RWPE2 (cell line): ENCODE measurements at regions not wholly inside any gene's neighbourhood (a gene's known extent, or its start where the extent isn't known, plus 50 kb on each side); places are given as distances from the start of the nearest gene placed in this dataset.

ENCODE experiments used
- ATAC-seq: fragments of 200-7000 bp; cut with Tn5 transposase; 3 replicates; pipeline ENCODE4 v1.9.1; 2021; ENCODE audit warnings: low read depth
- DNase-seq: peaks from one replicate; pipeline ENCODE4 v3.0.0-alpha.2; 2020; ENCODE audit warnings: low spot score
- H3K27ac ChIP-seq: fragments of 450-650 bp; 2 replicates; pipeline ENCODE4 v1.5.1; 2017; ENCODE audit warnings: mild to moderate bottlenecking; ENCODE audit not compliant: poor library complexity, severe bottlenecking
- H3K27me3 ChIP-seq: fragments of 250-450 bp; sonication (Bioruptor Pico); 2 replicates; pipeline ENCODE4 v1.5.1; 2021; ENCODE audit warnings: mild to moderate bottlenecking, moderate library complexity; ENCODE audit not compliant: insufficient read depth, poor library complexity, severe bottlenecking
- H3K36me3 ChIP-seq: fragments of 250-450 bp; sonication (Bioruptor Pico); 2 replicates; pipeline ENCODE4 v1.5.1; 2020; ENCODE audit warnings: low read depth, mild to moderate bottlenecking, moderate library complexity
- H3K4me1 ChIP-seq: fragments of 250-450 bp; sonication (Bioruptor Pico); 2 replicates; pipeline ENCODE4 v1.5.1; 2021; ENCODE audit warnings: mild to moderate bottlenecking, moderate library complexity; ENCODE audit not compliant: insufficient read depth, poor library complexity, severe bottlenecking
- H3K4me3 ChIP-seq: fragments of 250-450 bp; sonication (Bioruptor Pico); 2 replicates; pipeline ENCODE4 v1.5.1; 2021; ENCODE audit warnings: mild to moderate bottlenecking, moderate library complexity; ENCODE audit not compliant: severe bottlenecking
- H3K9me3 ChIP-seq: fragments of 250-450 bp; sonication (Bioruptor Pico); 2 replicates; pipeline ENCODE4 v1.5.1; 2021; ENCODE audit warnings: mild to moderate bottlenecking, moderate library complexity; ENCODE audit not compliant: severe bottlenecking
- CTCF ChIP-seq: fragments of 450-650 bp; IDR thresholded peaks from one replicate; pipeline ENCODE4 v1.5.1; 2017; ENCODE audit warnings: mild to moderate bottlenecking, moderate library complexity; ENCODE audit not compliant: poor library complexity, severe bottlenecking

GRCh38 chr5:8581047-8581446 is 712.1 kb downstream of the MTRR start:
- H3K4me1 ChIP-seq, result no peaks in the 10 kb centered on the region
- H3K27me3 ChIP-seq, result peaks cover 4% of the 10 kb centered on the region
- no peak for ATAC-seq
- no peak for DNase-seq
- no peak overlapping the region for H3K4me3 ChIP-seq
- no peak overlapping the region for H3K27ac ChIP-seq
- no peaks in the 10 kb centered on the region for H3K9me3 ChIP-seq
- no peaks in the 10 kb centered on the region for H3K36me3 ChIP-seq
- no peak for TF ChIP-seq CTCF

- TF ChIP-seq CTCF, result no peak
- Histone ChIP-seq H3K4me3 (no peak overlapping the region), H3K36me3 (no peaks in the 10 kb centered on the region), H3K9me3 (no peaks in the 10 kb centered on the region), H3K4me1 (no peaks in the 10 kb centered on the region), H3K27ac (no peak overlapping the region), H3K27me3 (no peaks in the 10 kb centered on the region)
- no peak for ATAC-seq
- DNase-seq, result no peak
Observed at GRCh38 chr5:8585230-8586018, 716.5 kb downstream of the MTRR start.

- Histone ChIP-seq H3K36me3 (no peaks in the 10 kb centered on the region), H3K27me3 (peaks cover 29% of the 10 kb centered on the region), H3K27ac (no peak overlapping the region), H3K4me1 (no peaks in the 10 kb centered on the region), H3K4me3 (no peak overlapping the region), H3K9me3 (no peaks in the 10 kb centered on the region)
- TF ChIP-seq CTCF, result no peak
- DNase-seq (no peak), ATAC-seq (no peak)
Observed at GRCh38 chr5:8590959-8591358, 722.0 kb downstream of the MTRR start.

GRCh38 chr5:8598356-8598755 is 729.4 kb downstream of the MTRR start:
- Histone ChIP-seq H3K4me1 (no peaks in the 10 kb centered on the region), H3K27me3 (peaks cover 79% of the 10 kb centered on the region), H3K27ac (no peak overlapping the region), H3K36me3 (no peaks in the 10 kb centered on the region), H3K9me3 (no peaks in the 10 kb centered on the region), H3K4me3 (no peak overlapping the region)
- DNase-seq (no peak), ATAC-seq (no peak)
- no peak for TF ChIP-seq CTCF

GRCh38 chr5:8598996-8599395 is 730.0 kb downstream of the MTRR start:
- no peak for ATAC-seq

More at GRCh38 chr5:8598996-8599395, 730.0 kb downstream of the MTRR start:
- Histone ChIP-seq H3K9me3 (no peaks in the 10 kb centered on the region), H3K4me1 (no peaks in the 10 kb centered on the region), H3K27ac (no peak overlapping the region), H3K36me3 (no peaks in the 10 kb centered on the region), H3K4me3 (no peak overlapping the region), H3K27me3 (peaks cover 83% of the 10 kb centered on the region)
- TF ChIP-seq CTCF, result no peak
- DNase-seq, result no peak
